Tibial nerve (tissue), 4 donors: ENCODE measurements at regions not wholly inside any gene's neighbourhood (a gene's known extent, or its start where the extent isn't known, plus 50 kb on each side); places are given as distances from the start of the nearest gene placed in this dataset.
A peak's percentile ranks its signal among the peaks of the same experiment; 100 is the strongest.

Experiments used
- DNase-seq, 2 donors: peaks; one replicate each; pipeline ENCODE4 v3.0.0-alpha.2; 2019; ENCODE audit warnings: low spot score in 2 of 2
- H3K27ac ChIP-seq, 4 donors: fragments of 200-600 bp; sonication (generic) in 3 of 4; one replicate each; pipeline ENCODE4 v1.5.1; 2017 to 2019; ENCODE audit warnings: mild to moderate bottlenecking in 1 of 4
- H3K27me3 ChIP-seq, 2 donors: fragments of 200-600 bp; sonication (generic) in 1 of 2; one replicate each; pipeline versions ENCODE4 v1.5.1 to v1.6.0; 2017 to 2019
- H3K36me3 ChIP-seq, 3 donors: fragments of 200-600 bp; sonication (generic); one replicate each; pipeline ENCODE4 v1.5.1; 2018 to 2019
- H3K4me1 ChIP-seq, 4 donors: fragments of 200-600 bp; sonication (generic) in 3 of 4; one replicate each; pipeline ENCODE4 v1.5.1; 2017 to 2019
- H3K4me3 ChIP-seq, 4 donors: fragments of 200-600 bp; sonication (generic) in 3 of 4; one replicate each; pipeline ENCODE4 v1.5.1; 2017 to 2019; ENCODE audit warnings: mild to moderate bottlenecking in 1 of 4, moderate library complexity in 1 of 4
- H3K9me3 ChIP-seq, 4 donors: fragments of 200-600 bp; sonication (generic) in 3 of 4; one replicate each; pipeline ENCODE4 v1.5.1; 2017 to 2019
- CTCF ChIP-seq, 5 experiments: fragments of 200-600 bp in 3 of 5; fragments of 450-650 bp in 2 of 5; sonication (generic) in 3 of 5; IDR thresholded peaks; one replicate each; pipeline ENCODE4 v1.5.1; 2016 to 2019; ENCODE audit warnings: antibody characterized with exemption in 5 of 5, mild to moderate bottlenecking in 3 of 5, moderate library complexity in 2 of 5
- EP300 ChIP-seq, 2 donors: sonication (generic); formaldehyde crosslinking; IDR thresholded peaks; one replicate each; pipeline ENCODE4 v1.6.1; 2017; ENCODE audit warnings: antibody characterized with exemption in 2 of 2, mild to moderate bottlenecking in 1 of 2
- POLR2A ChIP-seq, 2 donors: fragments of 450-650 bp; IDR thresholded peaks; one replicate each; pipeline ENCODE4 v1.6.1; 2017; ENCODE audit warnings: antibody characterized with exemption in 2 of 2, mild to moderate bottlenecking in 2 of 2, moderate library complexity in 2 of 2
- WGBS, 2 donors: methylation state at CpG; one replicate each; pipeline ENCODE4 v1.1.5; 2018; 5-methylcytosine and 5-hydroxymethylcytosine counted together

DNA sequence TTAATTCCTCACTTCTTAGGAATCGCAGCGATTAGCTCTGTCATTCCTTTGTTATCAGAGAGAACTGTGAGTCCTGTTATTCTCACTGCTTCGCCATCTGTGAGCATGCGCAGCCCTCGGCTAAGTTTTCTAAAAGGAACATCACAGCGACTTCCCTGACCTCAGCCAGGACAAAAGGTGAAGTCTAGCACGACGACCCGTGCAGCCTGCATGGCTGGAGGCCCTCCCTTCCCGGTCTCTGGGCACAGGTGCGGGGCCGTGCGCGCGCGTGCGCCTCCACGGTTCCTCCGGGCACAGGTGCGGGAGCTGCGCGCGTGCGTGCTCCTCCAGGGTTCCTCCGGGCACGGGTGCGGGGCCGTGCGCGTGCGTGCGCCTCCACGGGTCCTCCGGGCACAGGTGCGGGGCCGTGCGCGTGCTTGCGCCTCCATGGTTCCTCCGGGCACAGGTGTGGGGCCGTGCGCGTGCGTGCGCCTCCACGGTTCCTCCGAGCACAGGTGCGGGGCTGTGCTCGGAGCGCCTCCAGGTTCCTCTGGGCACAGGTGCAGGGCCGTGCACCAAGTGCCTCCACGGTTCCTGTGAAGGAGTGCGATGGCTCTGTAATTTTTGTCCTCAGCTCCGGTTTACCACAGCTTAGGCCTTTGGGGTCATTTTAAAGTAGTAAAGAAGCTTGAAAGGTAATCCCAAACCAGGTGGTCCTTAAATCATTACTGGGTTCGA, 212.3 kb downstream of the ERMARD start:
- H3K27ac ChIP-seq = no peak overlapping the region
- peaks cover 0 to 22% of the 10 kb centered on the region in 2 donors for H3K27me3 ChIP-seq
- WGBS, 2 donors = 94 to 95% methylated on average over 55 of the region's 55 CpGs

DNA sequence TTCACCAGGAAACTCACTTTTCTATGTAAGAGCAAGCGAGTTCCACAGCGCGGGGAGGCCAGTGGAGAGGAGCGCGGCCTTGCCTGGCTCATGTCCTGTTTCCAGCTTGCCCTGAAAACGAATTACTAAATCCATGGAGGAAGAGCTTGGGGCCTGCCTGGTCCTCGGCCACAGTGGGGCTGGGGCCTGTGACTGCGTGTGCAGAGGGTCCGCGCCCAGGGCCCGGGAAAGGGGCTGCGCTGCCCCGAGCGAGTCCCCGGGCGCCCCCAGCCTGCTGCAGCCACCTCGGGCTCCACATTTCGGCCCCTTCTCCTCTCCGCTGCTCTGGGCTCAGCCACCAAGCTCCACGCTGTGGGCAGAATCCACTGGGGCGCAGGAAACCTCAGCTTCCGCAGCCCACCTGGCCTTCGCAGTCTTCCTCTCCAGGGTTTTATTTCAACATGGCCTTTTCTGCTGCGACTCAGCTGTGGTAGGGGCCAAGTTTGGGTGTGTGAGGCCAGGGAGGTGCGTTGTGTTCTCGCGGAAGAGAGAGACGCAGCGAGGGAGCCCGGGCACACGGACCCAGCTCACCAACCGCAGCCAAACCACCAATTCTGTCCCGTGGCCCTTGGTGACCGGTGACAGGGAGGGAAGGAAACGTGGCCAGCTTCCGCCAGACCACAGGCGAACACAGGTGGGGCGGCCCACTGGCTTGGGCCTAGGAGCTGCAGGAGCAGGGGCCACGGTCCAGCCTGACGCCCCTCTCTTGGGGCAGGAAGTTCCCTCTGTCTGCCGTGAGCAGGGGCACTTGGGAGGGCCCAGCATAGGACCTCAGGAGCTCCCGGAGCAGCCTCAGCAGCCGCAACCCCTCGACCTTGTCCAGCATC, 211.4 kb downstream of the ERMARD start:
- peak overlapping the region in 1 of 4 donors; percentile 51 for H3K4me3 ChIP-seq
- 94 to 95% methylated on average over 44 of the region's 44 CpGs for WGBS, 2 donors
- no peak for DNase-seq
- H3K27me3 ChIP-seq = peaks cover 0 to 22% of the 10 kb centered on the region in 2 donors
- no peak overlapping the region for H3K27ac ChIP-seq
- no peaks in the 10 kb centered on the region for H3K36me3 ChIP-seq
- TF ChIP-seq POLR2A (IDR thresholded peaks at IDR 0.05) (no peak), CTCF (IDR thresholded peaks at IDR 0.05) (no peak), EP300 (IDR thresholded peaks at IDR 0.05) (no peak)
- no peaks in the 10 kb centered on the region for H3K9me3 ChIP-seq
- peaks cover 0 to 12% (median 0%) of the 10 kb centered on the region in 4 donors for H3K4me1 ChIP-seq

More for the DNA sequence above, 212.3 kb downstream of the ERMARD start:
- TF ChIP-seq POLR2A (IDR thresholded peaks at IDR 0.05) (no peak), CTCF (IDR thresholded peaks at IDR 0.05) (no peak), EP300 (IDR thresholded peaks at IDR 0.05) (no peak)
- no peak for DNase-seq
- Histone ChIP-seq H3K4me3 (no peak overlapping the region), H3K9me3 (no peaks in the 10 kb centered on the region), H3K4me1 (peaks cover 0 to 12% (median 0%) of the 10 kb centered on the region in 4 donors), H3K36me3 (no peaks in the 10 kb centered on the region)

DNA sequence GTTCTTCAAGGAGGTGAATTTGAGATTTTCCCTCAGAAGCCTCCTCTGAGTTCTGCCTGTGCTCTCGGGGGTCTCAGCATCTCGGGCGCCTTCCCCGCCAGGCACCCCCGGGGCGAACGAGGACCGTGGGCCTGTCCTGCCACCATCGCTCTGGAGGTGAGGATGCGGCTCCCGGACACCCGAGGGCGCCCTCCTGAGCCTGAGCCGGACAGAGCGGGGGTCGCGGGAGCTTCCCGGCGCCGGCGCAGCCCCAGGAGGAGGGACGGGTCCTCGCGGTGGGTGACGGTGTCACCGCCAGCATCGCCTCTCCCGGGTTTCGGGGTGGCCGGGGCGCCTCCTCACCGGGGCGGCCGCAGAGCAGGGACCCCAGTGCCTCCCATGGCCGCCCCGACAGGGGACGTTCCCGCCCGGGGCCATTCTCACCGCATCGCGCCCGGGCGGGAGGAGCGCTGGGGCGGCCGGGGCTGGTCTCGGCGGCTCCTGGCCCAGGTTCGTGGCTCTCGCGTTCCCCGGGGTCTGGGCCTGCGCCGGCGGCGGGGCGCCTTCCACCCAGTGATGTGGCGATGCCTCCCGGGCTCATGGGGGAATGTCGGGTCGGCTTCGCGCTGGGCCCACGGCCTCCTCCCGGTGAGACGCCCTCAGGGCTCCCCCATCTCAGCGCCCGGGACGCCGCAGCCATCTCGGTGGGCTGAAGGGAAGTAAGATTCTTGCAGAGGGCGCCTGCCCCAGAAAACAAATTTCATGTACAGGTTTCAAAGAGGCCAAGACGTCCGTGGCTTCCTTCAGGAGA, 210.5 kb downstream of the ERMARD start:
- H3K4me1 ChIP-seq = peaks cover 0 to 12% (median 0%) of the 10 kb centered on the region in 4 donors
- H3K36me3 ChIP-seq = no peaks in the 10 kb centered on the region
- TF ChIP-seq CTCF (IDR thresholded peaks at IDR 0.05) (peak; percentile 12 to 51 (median 37)), EP300 (IDR thresholded peaks at IDR 0.05) (no peak)
- peak overlapping the region; percentile 18 to 51 (median 27) for H3K4me3 ChIP-seq
- no peaks in the 10 kb centered on the region for H3K9me3 ChIP-seq
- DNase-seq = no peak
- peaks cover 0 to 22% of the 10 kb centered on the region in 2 donors for H3K27me3 ChIP-seq
- no peak overlapping the region for H3K27ac ChIP-seq
- 11 to 19% methylated on average over 45 to 49 of the region's 75 CpGs for WGBS, 2 donors

- Histone ChIP-seq H3K4me1 (peaks cover 0 to 12% (median 0%) of the 10 kb centered on the region in 4 donors), H3K27ac (no peak overlapping the region), H3K4me3 (no peak overlapping the region), H3K27me3 (peaks cover 0 to 22% of the 10 kb centered on the region in 2 donors), H3K36me3 (no peaks in the 10 kb centered on the region), H3K9me3 (no peaks in the 10 kb centered on the region)
- WGBS, 2 donors = 78 to 84% methylated on average over 12 of the region's 12 CpGs
- TF ChIP-seq EP300 (IDR thresholded peaks at IDR 0.05) (no peak), CTCF (IDR thresholded peaks at IDR 0.05) (no peak), POLR2A (IDR thresholded peaks at IDR 0.05) (no peak)
- no peak for DNase-seq
Measured at GRCh38 chr6:169960886-169961611, 209.6 kb downstream of the ERMARD start.
